Lower lobe of right lung (tissue), 2 donors: ENCODE measurements at regions not wholly inside any gene's neighbourhood (a gene's known extent, or its start where the extent isn't known, plus 50 kb on each side); places are given as distances from the start of the nearest gene placed in this dataset.
"Not testable (repeated sequence)": the region's sequence is repeated elsewhere in the genome, so short reads cannot be mapped to it uniquely, and the experiment has no call there.

Source experiments
- ATAC-seq, 2 donors: fragments of 200-7000 bp; cut with Tn5 transposase; one replicate each; pipeline ENCODE4 v1.9.1; 2020 to 2022; ENCODE audit warnings: mild to moderate bottlenecking in 2 of 2, moderate library complexity in 2 of 2
- DNase-seq: peaks from one replicate; pipeline ENCODE4 v3.0.0-alpha.2; 2020
- H3K27ac ChIP-seq: fragments of 200-600 bp; one replicate; pipeline ENCODE4 v1.8.0; 2022
- H3K27me3 ChIP-seq: fragments of 200-600 bp; one replicate; pipeline ENCODE4 v1.8.0; 2022; ENCODE audit warnings: low read depth
- H3K36me3 ChIP-seq: fragments of 200-600 bp; one replicate; pipeline ENCODE4 v1.8.0; 2022; ENCODE audit warnings: mild to moderate bottlenecking
- H3K4me1 ChIP-seq: fragments of 200-600 bp; one replicate; pipeline ENCODE4 v1.8.0; 2022
- H3K4me3 ChIP-seq: fragments of 200-600 bp; one replicate; pipeline ENCODE4 v1.8.0; 2022; ENCODE audit warnings: mild to moderate bottlenecking
- H3K9me3 ChIP-seq: fragments of 200-600 bp; one replicate; pipeline ENCODE4 v1.8.0; 2022
- intact Hi-C: fragments of 100-400 bp; cut with DNase I; formaldehyde crosslinking; loops from one replicate; pipeline ENCODE4 v1.11.0; 2022
- TF ChIP-seq, protein P1 (sequence below): fragments of 200-600 bp; IDR thresholded peaks from one replicate; pipeline ENCODE4 v1.8.0; 2022; ENCODE audit warnings: antibody characterized with exemption, mild to moderate bottlenecking
- donor health status: DM: no; HTN: yes; CAD: no; lungs with severe emphysema.

- Histone ChIP-seq H3K27me3 (no peaks in the 10 kb centered on the region), H3K27ac (no peak overlapping the region), H3K9me3 (no peaks in the 10 kb centered on the region), H3K4me1 (no peaks in the 10 kb centered on the region), H3K4me3 (no peak overlapping the region), H3K36me3 (no peaks in the 10 kb centered on the region)
- ATAC-seq (no peak), DNase-seq (no peak)
- intact Hi-C loops = no loop called here
- TF ChIP-seq, protein P1, sequence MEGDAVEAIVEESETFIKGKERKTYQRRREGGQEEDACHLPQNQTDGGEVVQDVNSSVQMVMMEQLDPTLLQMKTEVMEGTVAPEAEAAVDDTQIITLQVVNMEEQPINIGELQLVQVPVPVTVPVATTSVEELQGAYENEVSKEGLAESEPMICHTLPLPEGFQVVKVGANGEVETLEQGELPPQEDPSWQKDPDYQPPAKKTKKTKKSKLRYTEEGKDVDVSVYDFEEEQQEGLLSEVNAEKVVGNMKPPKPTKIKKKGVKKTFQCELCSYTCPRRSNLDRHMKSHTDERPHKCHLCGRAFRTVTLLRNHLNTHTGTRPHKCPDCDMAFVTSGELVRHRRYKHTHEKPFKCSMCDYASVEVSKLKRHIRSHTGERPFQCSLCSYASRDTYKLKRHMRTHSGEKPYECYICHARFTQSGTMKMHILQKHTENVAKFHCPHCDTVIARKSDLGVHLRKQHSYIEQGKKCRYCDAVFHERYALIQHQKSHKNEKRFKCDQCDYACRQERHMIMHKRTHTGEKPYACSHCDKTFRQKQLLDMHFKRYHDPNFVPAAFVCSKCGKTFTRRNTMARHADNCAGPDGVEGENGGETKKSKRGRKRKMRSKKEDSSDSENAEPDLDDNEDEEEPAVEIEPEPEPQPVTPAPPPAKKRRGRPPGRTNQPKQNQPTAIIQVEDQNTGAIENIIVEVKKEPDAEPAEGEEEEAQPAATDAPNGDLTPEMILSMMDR = no peak
Measured at GRCh38 chr19:14300303-14300702, 80.9 kb upstream of the ADGRE5 start.

DNA sequence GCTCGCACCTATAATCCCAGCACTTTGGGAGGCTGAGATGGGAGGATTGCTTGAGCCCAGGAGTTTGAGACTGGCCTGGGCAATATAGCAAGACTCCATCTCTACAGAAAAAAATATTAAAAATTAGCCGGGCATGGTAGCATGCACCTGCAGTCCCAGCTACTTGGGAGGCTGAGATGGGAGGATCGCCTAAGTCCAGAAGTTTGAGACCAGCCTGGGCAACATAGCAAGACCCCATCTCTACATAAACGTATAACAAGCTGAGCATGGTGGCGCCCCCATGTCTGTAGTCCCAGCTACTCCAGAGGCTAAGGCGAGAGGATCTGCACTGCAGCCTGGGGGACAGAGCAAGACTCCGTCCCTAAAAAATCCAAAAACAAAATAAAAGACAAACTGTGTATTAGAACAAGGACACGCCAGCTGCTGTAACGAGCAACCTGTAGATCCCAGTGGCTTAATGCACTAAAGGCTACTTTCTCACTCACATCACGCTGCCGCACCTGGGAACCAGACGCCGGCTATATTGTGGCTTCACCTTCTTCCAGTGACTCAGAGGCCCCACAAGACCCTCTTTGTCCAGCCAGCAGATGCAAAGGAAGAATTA, 81.9 kb upstream of the ADGRE5 start:
- H3K27ac ChIP-seq, H3K4me3 ChIP-seq, H3K27me3 ChIP-seq, H3K4me1 ChIP-seq, ATAC-seq, H3K36me3 ChIP-seq, DNase-seq, H3K9me3 ChIP-seq, intact Hi-C loops: not testable (repeated sequence)

DNA sequence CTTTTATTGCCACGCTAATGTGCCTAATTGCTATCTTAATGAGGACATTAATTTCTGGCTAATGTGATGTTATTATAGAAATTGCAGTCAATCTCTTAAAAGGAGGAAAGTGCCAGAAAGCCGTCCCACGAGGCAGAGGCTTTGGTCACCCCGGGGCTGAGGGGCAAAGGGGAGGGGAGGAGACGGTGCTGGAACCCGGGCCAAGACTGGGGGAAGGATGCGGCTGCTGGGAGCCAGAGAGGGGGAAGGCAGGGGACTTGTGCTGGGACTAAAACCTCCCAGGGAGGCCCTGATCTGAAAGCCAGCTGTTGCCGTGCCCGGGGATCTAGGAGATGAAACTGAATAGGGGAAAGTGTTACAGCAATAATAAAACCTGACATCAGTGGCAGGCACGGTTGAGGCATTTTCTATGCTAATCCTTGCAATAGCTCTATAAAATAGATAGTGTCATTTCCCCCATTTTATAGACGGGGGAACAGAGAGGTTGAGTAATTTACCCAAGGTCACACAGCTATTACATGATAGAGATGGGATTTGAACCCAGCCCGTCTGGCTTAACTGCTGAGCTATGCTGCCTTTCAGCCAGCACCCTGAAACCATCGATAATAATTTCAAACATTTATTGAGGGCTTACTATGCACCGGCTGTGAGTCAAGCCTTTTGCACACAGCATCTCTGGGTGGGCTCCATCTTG, 83.2 kb upstream of the ADGRE5 start:
- intact Hi-C loops, ATAC-seq, DNase-seq: not testable (repeated sequence)

DNA sequence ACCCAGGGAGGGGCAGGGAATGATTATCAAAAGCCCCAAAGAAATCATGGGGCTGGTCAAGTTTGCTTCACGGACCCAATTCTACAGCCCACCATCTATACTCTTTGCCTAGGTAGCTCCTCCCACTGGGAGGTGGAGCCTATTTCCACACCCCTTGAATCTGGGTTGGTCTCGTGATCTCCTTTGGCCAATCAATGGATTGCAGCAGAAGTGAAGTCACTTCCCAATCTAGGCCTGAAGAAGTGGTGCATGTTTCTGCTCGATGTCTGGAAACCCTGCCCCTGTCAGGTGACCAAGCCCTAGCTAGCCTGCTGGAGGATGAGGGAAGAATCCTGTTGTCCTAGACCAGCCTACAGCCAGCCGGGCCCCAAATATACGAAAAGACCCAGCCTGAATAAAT, 86.3 kb upstream of the ADGRE5 start:
- intact Hi-C loops, H3K9me3 ChIP-seq, H3K36me3 ChIP-seq, H3K27me3 ChIP-seq, DNase-seq, H3K4me3 ChIP-seq, H3K27ac ChIP-seq, H3K4me1 ChIP-seq: not testable (repeated sequence)
- peak in 1 of 2 donors; percentile 31 for ATAC-seq

More for the DNA sequence above, 83.2 kb upstream of the ADGRE5 start:
- not testable (repeated sequence) for H3K27me3 ChIP-seq, H3K36me3 ChIP-seq, H3K4me3 ChIP-seq, H3K9me3 ChIP-seq, H3K4me1 ChIP-seq, H3K27ac ChIP-seq

DNA sequence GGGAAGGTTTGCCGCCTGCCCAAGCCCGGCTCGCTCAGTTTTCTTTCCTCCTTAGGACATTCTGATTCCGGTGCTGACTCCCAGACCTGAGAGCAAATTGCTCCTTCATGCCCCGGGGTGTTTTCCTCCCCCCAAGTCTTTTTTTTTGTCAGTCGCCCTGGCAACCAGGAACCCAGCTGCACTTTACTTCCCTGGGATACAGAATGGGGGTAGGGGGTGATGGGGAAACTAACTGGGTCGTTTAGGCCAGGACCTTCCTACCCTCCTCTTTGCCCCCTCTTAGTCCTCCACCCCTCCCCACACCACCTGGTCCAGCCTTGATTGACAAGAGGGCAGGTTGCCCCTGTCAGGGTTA, 87.5 kb upstream of the ADGRE5 start:
- H3K9me3 ChIP-seq, H3K4me3 ChIP-seq, H3K27ac ChIP-seq, intact Hi-C loops, H3K36me3 ChIP-seq, H3K4me1 ChIP-seq, ATAC-seq, DNase-seq, H3K27me3 ChIP-seq: not testable (repeated sequence)

GRCh38 chr19:14293101-14293815, 87.3 kb upstream of the ADGRL1 start:
- H3K27me3 ChIP-seq, H3K9me3 ChIP-seq, H3K4me1 ChIP-seq, H3K36me3 ChIP-seq, DNase-seq, H3K4me3 ChIP-seq, H3K27ac ChIP-seq, intact Hi-C loops, ATAC-seq: not testable (repeated sequence)

- H3K36me3 ChIP-seq, H3K4me1 ChIP-seq, H3K27ac ChIP-seq, H3K27me3 ChIP-seq, DNase-seq, H3K9me3 ChIP-seq, intact Hi-C loops, H3K4me3 ChIP-seq, ATAC-seq: not testable (repeated sequence)
Measured at GRCh38 chr19:14289810-14290209, 83.8 kb upstream of the ADGRL1 start.

DNA sequence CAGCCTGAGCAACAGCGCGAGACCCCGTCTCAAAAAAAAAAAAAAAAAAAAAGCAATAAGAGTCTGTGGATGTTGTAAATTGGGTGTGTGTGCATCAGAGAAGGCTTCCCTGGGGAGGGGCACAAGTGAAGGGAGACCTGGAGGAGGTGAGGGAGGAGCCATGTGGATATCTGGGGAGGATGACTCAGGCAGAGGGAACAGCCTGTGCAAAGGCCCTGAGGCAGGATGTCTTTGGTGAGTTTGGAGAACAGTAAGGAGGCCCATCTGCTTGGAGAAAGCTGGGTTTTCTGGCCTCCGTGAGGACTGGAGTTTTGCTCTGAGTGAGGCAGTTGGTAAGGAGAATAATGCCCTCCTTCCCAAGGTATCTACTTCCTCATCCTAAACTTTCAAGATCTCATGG, 81.9 kb upstream of the ADGRL1 start:
- intact Hi-C loops, H3K9me3 ChIP-seq, H3K4me3 ChIP-seq, H3K36me3 ChIP-seq, H3K4me1 ChIP-seq, DNase-seq, ATAC-seq, H3K27ac ChIP-seq, H3K27me3 ChIP-seq: not testable (repeated sequence)

- ATAC-seq, H3K27me3 ChIP-seq, H3K27ac ChIP-seq, H3K36me3 ChIP-seq, DNase-seq, H3K4me3 ChIP-seq, intact Hi-C loops, H3K4me1 ChIP-seq, H3K9me3 ChIP-seq: not testable (repeated sequence)
Measured at GRCh38 chr19:14286594-14286993, 80.6 kb upstream of the ADGRL1 start.

DNA sequence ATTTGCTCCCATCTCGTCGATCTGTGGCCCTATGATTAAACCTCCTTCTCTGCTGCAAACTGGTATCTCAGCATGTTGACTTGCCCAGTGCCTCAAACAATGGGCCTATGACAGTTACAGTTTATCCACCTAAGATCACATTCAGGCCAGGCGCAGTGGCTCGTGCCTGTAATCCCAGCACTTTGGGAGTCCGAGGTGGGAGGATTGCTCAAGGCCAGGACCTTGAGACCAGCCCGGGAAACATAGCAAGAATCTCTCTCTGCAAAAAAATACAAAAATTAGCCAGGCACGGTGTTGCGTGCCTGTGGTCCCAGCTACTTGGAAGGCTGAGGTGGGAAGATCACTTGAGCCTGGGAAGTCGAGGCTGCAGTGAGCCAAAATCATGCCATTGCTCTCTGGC, 79.8 kb upstream of the ADGRL1 start:
- ATAC-seq, intact Hi-C loops: not testable (repeated sequence)

GRCh38 chr19:14283813-14284520, 78.0 kb upstream of the ADGRL1 start:
- H3K36me3 ChIP-seq, H3K27me3 ChIP-seq, H3K4me1 ChIP-seq, intact Hi-C loops, H3K27ac ChIP-seq, H3K9me3 ChIP-seq, H3K4me3 ChIP-seq, DNase-seq: not testable (repeated sequence)
- peak in 1 of 2 donors; percentile 29 for ATAC-seq

More for the DNA sequence above, 79.8 kb upstream of the ADGRL1 start:
- H3K27ac ChIP-seq, H3K4me3 ChIP-seq, H3K9me3 ChIP-seq, H3K4me1 ChIP-seq, H3K27me3 ChIP-seq, H3K36me3 ChIP-seq, DNase-seq: not testable (repeated sequence)

GRCh38 chr19:14279270-14279669, 73.3 kb upstream of the ADGRL1 start:
- H3K4me1 ChIP-seq, H3K27ac ChIP-seq, intact Hi-C loops, DNase-seq, H3K4me3 ChIP-seq, ATAC-seq, H3K36me3 ChIP-seq, H3K27me3 ChIP-seq, H3K9me3 ChIP-seq: not testable (repeated sequence)
